Hematopoietic multipotent progenitor cell treated with erythropoietin and hydrocortisone succinate and interleukin-3 and kit ligand, for 6 days (in vitro differentiated cells): ENCODE measurements at regions not wholly inside any gene's neighbourhood (a gene's known extent, or its start where the extent isn't known, plus 50 kb on each side); places are given as distances from the start of the nearest gene placed in this dataset.

Source experiments
- DNase-seq: peaks from one replicate; pipeline ENCODE4 v3.0.0-alpha.2; 2015

GRCh38 chr4:155616117-155616516, 50.5 kb upstream of the GUCY1A1 start:
- no peak for DNase-seq

- DNase-seq = peak; percentile 19
Measured at GRCh38 chr4:155615081-155615887, 51.4 kb upstream of the GUCY1A1 start.

- DNase-seq = no peak
Measured at GRCh38 chr4:155614111-155614762, 52.4 kb upstream of the GUCY1A1 start.

- no peak for DNase-seq
Measured at GRCh38 chr4:155612074-155612473, 54.6 kb upstream of the GUCY1A1 start.

- DNase-seq = no peak
Measured at GRCh38 chr4:155611501-155611900, 55.1 kb upstream of the GUCY1A1 start.

GRCh38 chr4:155610143-155610542, 56.5 kb upstream of the GUCY1A1 start:
- no peak for DNase-seq

GRCh38 chr4:155609455-155610059, 57.1 kb upstream of the GUCY1A1 start:
- no peak for DNase-seq

- no peak for DNase-seq
Measured at GRCh38 chr4:155608225-155608885, 58.3 kb upstream of the GUCY1A1 start.

GRCh38 chr4:155607481-155607880, 59.2 kb upstream of the GUCY1A1 start:
- no peak for DNase-seq

- DNase-seq = no peak
Measured at GRCh38 chr4:155604718-155605626, 61.7 kb upstream of the GUCY1A1 start.

GRCh38 chr4:155603360-155603891, 63.2 kb upstream of the GUCY1A1 start:
- no peak for DNase-seq

GRCh38 chr4:155602351-155603140, 64.1 kb upstream of the GUCY1A1 start:
- no peak for DNase-seq

GRCh38 chr4:155600244-155600643, 66.4 kb upstream of the GUCY1A1 start:
- DNase-seq = no peak

- DNase-seq = peak; percentile 38
Measured at GRCh38 chr4:155599596-155599995, 67.1 kb upstream of the GUCY1A1 start.

GRCh38 chr4:155599085-155599484, 67.6 kb upstream of the GUCY1A1 start:
- DNase-seq = no peak

- DNase-seq = no peak
Measured at GRCh38 chr4:155597933-155598451, 68.7 kb upstream of the GUCY1A1 start.

GRCh38 chr4:155597281-155597680, 69.4 kb upstream of the GUCY1A1 start:
- DNase-seq = no peak

GRCh38 chr4:155593793-155594192, 72.9 kb upstream of the GUCY1A1 start:
- no peak for DNase-seq

- DNase-seq = no peak
Measured at GRCh38 chr4:155592938-155593297, 73.7 kb upstream of the GUCY1A1 start.

- no peak for DNase-seq
Measured at GRCh38 chr4:155592179-155592937, 74.3 kb upstream of the GUCY1A1 start.
